PC-3 (cell line): ENCODE measurements at regions not wholly inside any gene's neighbourhood (a gene's known extent, or its start where the extent isn't known, plus 50 kb on each side); places are given as distances from the start of the nearest gene placed in this dataset.

Experiments used
- EZH2 ChIP-seq: fragments of 300-600 bp; sonication (generic); IDR thresholded peaks from one replicate; pipeline ENCODE4 v1.6.1; 2017; ENCODE audit warnings: antibody characterized with exemption, mild to moderate bottlenecking, low read length; ENCODE audit not compliant: unreplicated experiment
- EZH2phosphoT487 ChIP-seq: fragments of 300-600 bp; sonication (generic); IDR thresholded peaks from 2 replicates; pipeline ENCODE4 v1.6.1; 2018; ENCODE audit warnings: mild to moderate bottlenecking, antibody characterized with exemption, low read length, borderline replicate concordance
- TF ChIP-seq, protein P1 (sequence below): fragments of 300-600 bp; sonication (generic); conservative IDR thresholded peaks from 2 replicates; pipeline ENCODE4 v1.5.1; 2017; ENCODE audit warnings: antibody characterized with exemption, low read depth, mild to moderate bottlenecking, low read length

DNA sequence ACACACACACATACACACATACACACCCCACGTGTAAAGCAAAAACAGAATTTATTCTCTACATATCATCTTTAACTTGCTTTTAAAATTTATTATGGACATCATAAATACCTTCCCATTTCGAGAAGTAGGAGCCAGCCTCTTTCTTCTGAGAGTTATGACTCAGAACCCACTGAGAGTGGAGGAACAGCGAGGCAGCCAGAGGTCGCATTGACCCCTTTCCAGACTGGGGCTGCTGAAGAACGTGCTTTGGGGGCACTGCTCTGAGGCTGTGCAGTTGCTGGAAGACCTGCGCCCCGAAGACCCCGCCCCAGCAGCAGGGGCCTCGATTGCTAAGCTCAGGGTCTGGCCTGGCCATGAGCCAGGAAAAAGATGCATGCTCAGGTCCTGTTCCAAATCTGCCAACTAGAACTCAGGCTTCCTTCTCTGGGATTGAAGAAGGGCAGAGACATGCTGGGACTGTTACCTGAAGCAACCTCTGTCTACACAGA lies 133.8 kb upstream of the TWIST2 start:
- TF ChIP-seq EZH2 (no peak), EZH2phosphoT487 (no peak)
- TF ChIP-seq, protein P1, sequence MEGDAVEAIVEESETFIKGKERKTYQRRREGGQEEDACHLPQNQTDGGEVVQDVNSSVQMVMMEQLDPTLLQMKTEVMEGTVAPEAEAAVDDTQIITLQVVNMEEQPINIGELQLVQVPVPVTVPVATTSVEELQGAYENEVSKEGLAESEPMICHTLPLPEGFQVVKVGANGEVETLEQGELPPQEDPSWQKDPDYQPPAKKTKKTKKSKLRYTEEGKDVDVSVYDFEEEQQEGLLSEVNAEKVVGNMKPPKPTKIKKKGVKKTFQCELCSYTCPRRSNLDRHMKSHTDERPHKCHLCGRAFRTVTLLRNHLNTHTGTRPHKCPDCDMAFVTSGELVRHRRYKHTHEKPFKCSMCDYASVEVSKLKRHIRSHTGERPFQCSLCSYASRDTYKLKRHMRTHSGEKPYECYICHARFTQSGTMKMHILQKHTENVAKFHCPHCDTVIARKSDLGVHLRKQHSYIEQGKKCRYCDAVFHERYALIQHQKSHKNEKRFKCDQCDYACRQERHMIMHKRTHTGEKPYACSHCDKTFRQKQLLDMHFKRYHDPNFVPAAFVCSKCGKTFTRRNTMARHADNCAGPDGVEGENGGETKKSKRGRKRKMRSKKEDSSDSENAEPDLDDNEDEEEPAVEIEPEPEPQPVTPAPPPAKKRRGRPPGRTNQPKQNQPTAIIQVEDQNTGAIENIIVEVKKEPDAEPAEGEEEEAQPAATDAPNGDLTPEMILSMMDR, result no peak
